ENCODE measurements at regions not wholly inside any gene's neighbourhood (a gene's known extent, or its start where the extent isn't known, plus 50 kb on each side); places are given as distances from the start of the nearest gene placed in this dataset.

- TF ChIP-seq CTCF (conservative IDR thresholded peaks at IDR 0.05 in 1 of 2, IDR thresholded peaks at IDR 0.05 in 1 of 2; ENCODE audit: low read depth in 1 of 2, low read length in 2 of 2): no peak
- no peak for TF ChIP-seq EZH2 (IDR thresholded peaks at IDR 0.05; ENCODE audit: low read length, missing control alignments)
Measured at GRCh38 chr10:90079819-90080218, 378.4 kb downstream of the KIF20B start.

All from fibroblast of lung (primary cell).